Stimulated activated naive CD4-positive, alpha-beta T cell treated with Interleukin-2 at 50 U/mL for 16 hours (primary cell): ENCODE measurements at regions not wholly inside any gene's neighbourhood (a gene's known extent, or its start where the extent isn't known, plus 50 kb on each side); places are given as distances from the start of the nearest gene placed in this dataset.

Experiments used
- DNase-seq: peaks from one replicate; lab custom pipeline; 2025; lab: John Stamatoyannopoulos, UW

- no peak for DNase-seq
These were observed 2032.6 kb downstream of the MAT2B start for GRCh38 chr5:165538065-165538464.

- DNase-seq = no peak
These were observed 2054.2 kb downstream of the MAT2B start for GRCh38 chr5:165559645-165560044.

- no peak for DNase-seq
These were observed 2055.2 kb downstream of the MAT2B start for GRCh38 chr5:165560648-165561047.

- no peak for DNase-seq
These were observed 2060.5 kb downstream of the MAT2B start for GRCh38 chr5:165565911-165566310.

- DNase-seq = no peak
These were observed 2064.1 kb downstream of the MAT2B start for GRCh38 chr5:165569551-165569950.

- DNase-seq = no peak
These were observed 2068.0 kb downstream of the MAT2B start for GRCh38 chr5:165573445-165573844.

GRCh38 chr5:165574100-165574499 lies 2068.7 kb downstream of the MAT2B start:
- DNase-seq = no peak

GRCh38 chr5:165576678-165577275 lies 2071.4 kb downstream of the MAT2B start:
- DNase-seq = no peak

- no peak for DNase-seq
These were observed 2074.5 kb downstream of the MAT2B start for GRCh38 chr5:165579911-165580310.

- no peak for DNase-seq
These were observed 2089.3 kb downstream of the MAT2B start for GRCh38 chr5:165594693-165595092.

GRCh38 chr5:165602529-165602928 lies 2097.1 kb downstream of the MAT2B start:
- DNase-seq = no peak

- DNase-seq = no peak
These were observed 2101.6 kb downstream of the MAT2B start for GRCh38 chr5:165607026-165607425.

GRCh38 chr5:165609871-165610270 lies 2104.5 kb downstream of the MAT2B start:
- DNase-seq = no peak

- no peak for DNase-seq
These were observed 2111.3 kb downstream of the MAT2B start for GRCh38 chr5:165616490-165617405.

GRCh38 chr5:165617491-165617890 lies 2112.1 kb downstream of the MAT2B start:
- no peak for DNase-seq

- DNase-seq = no peak
These were observed 2115.0 kb downstream of the MAT2B start for GRCh38 chr5:165620394-165620793.

GRCh38 chr5:165622864-165623536 lies 2117.6 kb downstream of the MAT2B start:
- no peak for DNase-seq

GRCh38 chr5:165624166-165624946 lies 2118.9 kb downstream of the MAT2B start:
- DNase-seq = no peak

- no peak for DNase-seq
These were observed 2120.7 kb downstream of the MAT2B start for GRCh38 chr5:165626161-165626560.

- no peak for DNase-seq
These were observed 2122.2 kb downstream of the MAT2B start for GRCh38 chr5:165627548-165628170.

GRCh38 chr5:165630261-165630778 lies 2124.9 kb downstream of the MAT2B start:
- no peak for DNase-seq
